ENCODE measurements at regions not wholly inside any gene's neighbourhood (a gene's known extent, or its start where the extent isn't known, plus 50 kb on each side); places are given as distances from the start of the nearest gene placed in this dataset.

DNA sequence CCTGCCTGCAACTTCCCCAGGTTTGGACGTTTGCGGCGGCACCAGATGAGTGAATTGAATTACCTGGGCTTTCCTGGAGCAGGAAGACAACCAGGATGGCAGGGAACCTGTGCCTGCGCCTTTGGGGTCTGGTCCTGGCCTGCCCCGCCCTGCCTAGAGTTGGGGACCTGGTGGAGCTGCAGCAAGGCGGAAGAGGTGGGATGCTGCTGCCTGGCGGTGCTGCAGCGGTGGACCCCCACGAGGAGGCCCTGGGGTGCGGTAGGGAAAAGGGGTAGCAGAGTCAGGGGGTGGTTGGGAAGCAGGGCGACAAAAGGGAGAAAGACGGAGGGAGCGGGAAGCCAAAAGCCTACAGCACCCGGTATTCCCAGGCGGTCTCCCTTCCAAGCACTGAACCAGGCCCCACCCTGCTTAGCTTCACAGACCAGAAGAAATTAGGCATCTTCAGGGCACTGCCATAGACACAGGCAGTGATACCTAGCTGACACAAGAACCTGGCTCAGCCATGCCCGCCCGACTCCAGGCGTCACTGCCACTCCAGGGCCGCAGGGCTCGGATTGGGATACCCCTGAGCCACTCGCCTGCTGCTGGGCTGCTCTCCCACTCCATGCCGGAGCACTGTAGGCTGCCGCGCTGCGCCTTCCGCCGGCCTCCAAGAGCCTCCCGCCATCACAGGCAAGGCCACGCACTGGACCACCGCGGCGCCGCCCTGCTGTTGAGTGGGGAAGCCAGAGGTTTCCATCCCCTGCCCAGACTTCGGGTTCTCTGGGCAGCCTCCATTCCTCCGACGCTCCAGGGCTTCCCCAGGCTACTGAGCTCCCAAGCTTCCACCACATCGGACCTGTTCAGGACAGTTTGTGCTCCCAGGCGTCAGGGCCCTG lies 155.2 kb upstream of the ALG10B start:
- intact Hi-C loops (cut with DNase I), result no loop called here
- Histone ChIP-seq H3K27me3 (no peaks in the 10 kb centered on the region), H3K36me3 (replicated peaks in 1 of 2) (no peaks in the 10 kb centered on the region), H3K9me3 (replicated peaks in 1 of 3) (no peaks in the 10 kb centered on the region), H3K4me1 (replicated peaks in 1 of 2) (no peaks in the 10 kb centered on the region), H3K4me3 (no peak overlapping the region), H3K27ac (no peak overlapping the region)
- 88 to 93% (median 91%) methylated on average over 28 to 38 of the region's 38 CpGs for WGBS, 4 donors
- TF ChIP-seq POLR2A (IDR thresholded peaks at IDR 0.05), result no peak
- TF ChIP-seq CTCF (IDR thresholded peaks at IDR 0.05), result no peak
- DNase-seq, result peak in 1 of 7 donors; percentile 37

- no peak overlapping the region for H3K27ac ChIP-seq
- no peaks in the 10 kb centered on the region for H3K36me3 ChIP-seq (replicated peaks in 1 of 2)
- H3K4me1 ChIP-seq (replicated peaks in 1 of 2), result no peaks in the 10 kb centered on the region
- intact Hi-C loops (cut with DNase I), result no loop called here
- 79 to 90% (median 87%) methylated on average over 6 to 19 of the region's 19 CpGs for WGBS, 4 donors
- H3K9me3 ChIP-seq (replicated peaks in 1 of 3), result no peaks in the 10 kb centered on the region
- no peak overlapping the region for H3K4me3 ChIP-seq
- no peak for TF ChIP-seq POLR2A (IDR thresholded peaks at IDR 0.05)
- TF ChIP-seq CTCF (IDR thresholded peaks at IDR 0.05), result no peak
- no peaks in the 10 kb centered on the region for H3K27me3 ChIP-seq
- DNase-seq, result no peak
Measured at GRCh38 chr12:38162013-38162412, 154.6 kb upstream of the ALG10B start.

- no peaks in the 10 kb centered on the region for H3K9me3 ChIP-seq (replicated peaks in 1 of 3)
- no peaks in the 10 kb centered on the region for H3K4me1 ChIP-seq (replicated peaks in 1 of 2)
- DNase-seq, result no peak
- no peak overlapping the region for H3K27ac ChIP-seq
- no peak for TF ChIP-seq CTCF (IDR thresholded peaks at IDR 0.05)
- TF ChIP-seq POLR2A (IDR thresholded peaks at IDR 0.05), result no peak
- H3K36me3 ChIP-seq (replicated peaks in 1 of 2), result no peaks in the 10 kb centered on the region
- WGBS, 4 donors, result 84 to 90% (median 87%) methylated on average over 21 to 35 of the region's 35 CpGs
- intact Hi-C loops (cut with DNase I), result no loop called here
- H3K27me3 ChIP-seq, result no peaks in the 10 kb centered on the region
- no peak overlapping the region for H3K4me3 ChIP-seq
Measured at GRCh38 chr12:38162708-38163441, 153.7 kb upstream of the ALG10B start.

GRCh38 chr12:38163442-38163801 lies 153.2 kb upstream of the ALG10B start:
- TF ChIP-seq CTCF (IDR thresholded peaks at IDR 0.05) (no peak), POLR2A (IDR thresholded peaks at IDR 0.05) (no peak)
- H3K27me3 ChIP-seq, result no peaks in the 10 kb centered on the region
- no peak overlapping the region for H3K4me3 ChIP-seq
- H3K4me1 ChIP-seq (replicated peaks in 1 of 2), result no peaks in the 10 kb centered on the region
- intact Hi-C loops (cut with DNase I), result no loop called here
- no peaks in the 10 kb centered on the region for H3K9me3 ChIP-seq (replicated peaks in 1 of 3)
- H3K36me3 ChIP-seq (replicated peaks in 1 of 2), result no peaks in the 10 kb centered on the region
- DNase-seq, result peak in 1 of 7 donors; percentile 29
- 86 to 91% (median 89%) methylated on average over 19 to 28 of the region's 28 CpGs for WGBS, 4 donors
- no peak overlapping the region for H3K27ac ChIP-seq

All from adrenal gland (tissue), 9 donors.